ENCODE measurements at regions not wholly inside any gene's neighbourhood (a gene's known extent, or its start where the extent isn't known, plus 50 kb on each side); places are given as distances from the start of the nearest gene placed in this dataset.

GRCh38 chr16:79754081-79754480 is 153.5 kb upstream of the MAF start:
- H3K4me1 Mint-ChIP-seq = peaks cover 36% of the 10 kb centered on the region
- no peak overlapping the region for H3K4me3 Mint-ChIP-seq
- peaks cover 9% of the 10 kb centered on the region for H3K36me3 Mint-ChIP-seq (ENCODE audit: low read depth)
- no peak for TF ChIP-seq CTCF (IDR thresholded peaks at IDR 0.05; ENCODE audit: unreplicated experiment in 3 of 3)
- H3K9me3 Mint-ChIP-seq = peaks cover 18% of the 10 kb centered on the region
- peak overlapping the region; percentile 85 to 94 (median 87) for H3K27ac Mint-ChIP-seq
- H3K27me3 Mint-ChIP-seq (ENCODE audit: low read depth) = no peaks in the 10 kb centered on the region

- Mint-ChIP-seq H3K4me1 (peaks cover 36% of the 10 kb centered on the region), H3K36me3 (ENCODE audit: low read depth) (peaks cover 9% of the 10 kb centered on the region), H3K27me3 (ENCODE audit: low read depth) (no peaks in the 10 kb centered on the region), H3K9me3 (peaks cover 18% of the 10 kb centered on the region), H3K27ac (peak overlapping the region in 2 of 3 experiments; percentile 65 to 87), H3K4me3 (no peak overlapping the region)
- TF ChIP-seq CTCF (IDR thresholded peaks at IDR 0.05; ENCODE audit: unreplicated experiment in 3 of 3) = no peak
Measured at GRCh38 chr16:79753286-79753685, 152.7 kb upstream of the MAF start.

- Mint-ChIP-seq H3K27me3 (ENCODE audit: low read depth) (no peaks in the 10 kb centered on the region), H3K36me3 (ENCODE audit: low read depth) (peaks cover 9% of the 10 kb centered on the region), H3K27ac (peak overlapping the region in 2 of 3 experiments; percentile 51 to 87), H3K9me3 (peaks cover 18% of the 10 kb centered on the region), H3K4me1 (peaks cover 36% of the 10 kb centered on the region), H3K4me3 (no peak overlapping the region)
- no peak for TF ChIP-seq CTCF (IDR thresholded peaks at IDR 0.05; ENCODE audit: unreplicated experiment in 3 of 3)
Measured at GRCh38 chr16:79752396-79752795, 151.9 kb upstream of the MAF start.

GRCh38 chr16:79751471-79752184 is 151.1 kb upstream of the MAF start:
- H3K9me3 Mint-ChIP-seq = peaks cover 18% of the 10 kb centered on the region
- no peak overlapping the region for H3K4me3 Mint-ChIP-seq
- no peak for TF ChIP-seq CTCF (IDR thresholded peaks at IDR 0.05; ENCODE audit: unreplicated experiment in 3 of 3)
- H3K27ac Mint-ChIP-seq = peak overlapping the region in 2 of 3 experiments; percentile 62 to 87
- H3K27me3 Mint-ChIP-seq (ENCODE audit: low read depth) = no peaks in the 10 kb centered on the region
- H3K36me3 Mint-ChIP-seq (ENCODE audit: low read depth) = peaks cover 9% of the 10 kb centered on the region
- H3K4me1 Mint-ChIP-seq = peaks cover 36% of the 10 kb centered on the region

GRCh38 chr16:79750311-79750710 is 149.8 kb upstream of the MAF start:
- Mint-ChIP-seq H3K4me3 (no peak overlapping the region), H3K27ac (no peak overlapping the region), H3K36me3 (ENCODE audit: low read depth) (peaks cover 9% of the 10 kb centered on the region), H3K9me3 (peaks cover 18% of the 10 kb centered on the region), H3K27me3 (ENCODE audit: low read depth) (no peaks in the 10 kb centered on the region), H3K4me1 (peaks cover 36% of the 10 kb centered on the region)
- TF ChIP-seq CTCF (IDR thresholded peaks at IDR 0.05; ENCODE audit: unreplicated experiment in 3 of 3) = no peak

- Mint-ChIP-seq H3K4me3 (no peak overlapping the region), H3K27me3 (ENCODE audit: low read depth) (no peaks in the 10 kb centered on the region), H3K9me3 (peaks cover 10% of the 10 kb centered on the region), H3K27ac (no peak overlapping the region), H3K36me3 (ENCODE audit: low read depth) (no peaks in the 10 kb centered on the region), H3K4me1 (peaks cover 21% of the 10 kb centered on the region)
- TF ChIP-seq CTCF (IDR thresholded peaks at IDR 0.05; ENCODE audit: unreplicated experiment in 3 of 3) = no peak
Measured at GRCh38 chr16:79748629-79749028, 148.1 kb upstream of the MAF start.

Data from nephron (organoid).